GF-D8 (cell line): ENCODE measurements at regions not wholly inside any gene's neighbourhood (a gene's known extent, or its start where the extent isn't known, plus 50 kb on each side); places are given as distances from the start of the nearest gene placed in this dataset.

Experiments
- DNase-seq: peaks from one replicate; lab custom pipeline; 2025; lab: John Stamatoyannopoulos, UW

DNA sequence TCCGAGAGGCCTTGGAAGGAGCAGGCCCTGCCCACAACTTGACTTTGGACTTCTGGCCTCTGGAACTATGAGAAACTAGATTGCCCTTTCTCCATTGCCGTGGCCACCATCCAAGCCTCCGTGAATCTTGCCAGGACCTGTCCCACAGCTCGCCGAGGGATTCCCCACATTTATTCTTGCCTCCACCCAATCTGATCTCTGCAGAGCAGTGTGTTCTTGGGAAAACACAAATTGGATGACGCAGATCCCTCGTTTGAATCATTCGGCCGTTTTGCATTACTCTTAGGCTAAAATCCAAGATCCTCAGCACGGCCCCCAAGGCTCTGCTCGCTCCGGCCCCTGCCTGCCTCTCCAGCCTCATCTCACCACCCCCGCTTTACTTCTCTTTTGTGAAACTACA, 364.2 kb downstream of the ZNF516 start:
- no peak for DNase-seq

GRCh38 chr18:76126327-76126726, 368.7 kb downstream of the ZNF516 start:
- DNase-seq = no peak

DNA sequence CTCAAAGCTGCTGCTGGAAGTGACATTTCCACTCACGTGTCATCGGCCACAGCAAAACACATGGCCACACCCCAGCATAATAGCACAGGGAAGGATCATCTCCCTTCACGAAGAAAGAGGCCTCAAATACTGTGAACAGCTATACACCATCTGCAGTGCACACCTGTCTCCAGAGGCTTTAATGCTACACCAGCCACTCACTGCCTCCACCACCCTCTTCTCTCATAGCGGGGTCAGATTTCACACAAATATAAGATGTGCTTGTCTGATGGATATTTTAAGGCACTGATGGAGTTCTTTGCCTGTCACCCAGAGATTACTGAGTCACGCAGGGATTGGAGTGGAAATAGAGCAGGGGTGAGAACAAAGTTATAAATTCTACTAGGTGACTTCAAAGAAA, 374.0 kb downstream of the ZNF516 start:
- DNase-seq = no peak

DNA sequence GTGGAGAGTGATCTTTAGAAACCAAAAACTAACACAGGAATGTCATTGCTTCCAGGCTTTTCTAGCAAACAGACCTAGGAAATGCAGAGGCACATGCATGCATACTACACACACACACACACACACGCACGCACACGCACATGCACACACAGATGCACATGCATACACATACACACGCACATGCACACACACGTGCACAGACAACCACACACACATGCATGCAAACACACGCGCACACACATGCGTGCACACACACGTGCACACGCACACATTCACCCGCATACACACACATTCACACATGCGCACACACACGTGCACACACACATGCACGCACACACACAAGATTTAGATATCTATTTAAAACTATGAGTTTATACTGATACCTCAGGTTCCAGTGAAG, 379.5 kb downstream of the ZNF516 start:
- DNase-seq = no peak

DNA sequence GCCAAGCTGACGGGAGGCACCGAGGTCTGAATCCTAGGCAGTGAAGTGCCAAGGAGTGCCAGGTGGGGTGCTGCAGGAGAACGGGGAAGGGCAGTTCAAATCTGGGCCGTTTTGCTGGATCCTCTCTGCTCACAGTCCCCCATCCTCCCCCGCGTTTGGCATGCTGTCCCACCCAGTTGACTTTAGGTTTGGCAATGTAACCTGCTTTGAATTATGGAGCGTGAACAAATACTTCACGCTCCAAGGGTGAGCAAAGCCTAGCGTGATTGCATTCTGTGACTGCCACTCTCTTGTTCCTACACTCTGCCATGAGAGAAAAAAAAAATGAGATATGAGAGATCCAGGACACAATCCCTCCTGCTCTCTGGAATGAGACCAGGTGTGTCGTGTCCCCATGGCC, 381.9 kb downstream of the ZNF516 start:
- DNase-seq = no peak

DNA sequence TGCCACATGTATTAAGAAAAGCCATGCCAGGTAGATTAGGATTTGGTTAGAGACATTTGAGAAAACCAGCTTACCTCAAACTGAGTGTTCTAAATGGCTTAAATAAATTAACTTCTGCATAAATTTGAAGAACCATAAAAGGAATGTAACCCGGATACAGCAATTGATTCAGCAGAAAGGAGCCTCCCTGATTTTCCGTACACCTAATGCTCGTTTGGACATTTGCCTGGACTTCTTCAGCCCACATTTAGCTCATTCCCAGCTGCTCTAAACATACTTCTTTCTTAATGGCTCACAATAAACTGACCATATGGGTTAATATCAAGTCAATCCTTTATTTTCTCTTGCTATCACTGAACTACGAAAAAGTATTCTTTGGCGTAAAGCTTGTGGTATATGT, 392.4 kb downstream of the ZNF516 start:
- DNase-seq = no peak

DNA sequence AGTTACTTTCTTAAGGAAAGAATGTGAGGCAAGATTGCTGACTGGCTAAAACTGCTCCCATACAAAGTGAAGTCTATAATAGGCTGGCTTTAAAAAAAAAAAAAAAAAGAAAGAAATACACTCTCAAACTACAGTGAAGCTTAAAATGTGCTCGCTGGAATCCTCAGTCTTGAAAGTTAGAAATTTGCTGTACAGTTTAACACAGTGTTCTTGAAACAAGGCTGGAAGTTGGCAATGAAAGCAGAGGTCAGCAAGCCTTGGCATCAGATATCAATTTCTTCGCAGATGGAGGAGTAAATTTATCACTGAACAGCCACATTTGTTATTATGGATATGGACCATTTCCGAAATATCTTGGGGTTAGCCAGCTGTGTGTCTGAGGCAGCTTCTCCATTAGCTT, 392.9 kb downstream of the ZNF516 start:
- no peak for DNase-seq

GRCh38 chr18:76099931-76100457, 395.0 kb downstream of the ZNF516 start:
- no peak for DNase-seq

DNA sequence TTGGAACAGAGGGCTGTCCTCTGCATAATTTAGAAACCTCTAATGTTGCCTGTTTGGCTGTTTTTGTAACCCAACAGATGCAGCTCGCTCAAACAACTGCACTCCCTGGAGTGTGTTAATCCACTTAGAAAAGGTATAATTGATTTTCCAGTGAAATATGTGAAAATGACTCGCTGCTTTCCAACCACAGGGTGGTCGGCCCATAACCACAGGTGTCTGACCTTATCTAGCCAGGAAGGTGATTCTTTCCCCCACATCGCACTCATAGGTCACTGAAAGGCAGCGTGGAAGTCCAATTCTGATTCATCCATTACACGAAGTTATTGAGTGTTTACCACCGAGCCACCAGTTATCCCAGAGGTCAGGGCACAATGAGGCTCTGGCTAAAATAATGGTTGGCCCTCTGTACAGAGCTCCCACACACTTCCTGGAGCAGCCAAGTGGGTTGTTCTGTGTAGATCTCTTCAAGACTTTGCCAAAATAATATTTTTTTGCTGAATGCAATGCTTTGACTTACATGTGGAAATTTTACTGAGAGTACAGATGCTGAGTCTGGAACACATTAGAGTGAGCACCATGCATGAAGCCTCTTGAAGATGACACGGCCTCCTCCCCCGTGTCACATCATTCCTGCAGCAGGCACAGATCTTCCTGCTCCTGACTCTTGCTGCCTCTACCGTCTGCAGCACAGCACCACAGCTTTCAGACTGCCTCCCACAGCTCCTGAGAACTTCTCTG, 396.2 kb downstream of the ZNF516 start:
- DNase-seq = no peak

DNA sequence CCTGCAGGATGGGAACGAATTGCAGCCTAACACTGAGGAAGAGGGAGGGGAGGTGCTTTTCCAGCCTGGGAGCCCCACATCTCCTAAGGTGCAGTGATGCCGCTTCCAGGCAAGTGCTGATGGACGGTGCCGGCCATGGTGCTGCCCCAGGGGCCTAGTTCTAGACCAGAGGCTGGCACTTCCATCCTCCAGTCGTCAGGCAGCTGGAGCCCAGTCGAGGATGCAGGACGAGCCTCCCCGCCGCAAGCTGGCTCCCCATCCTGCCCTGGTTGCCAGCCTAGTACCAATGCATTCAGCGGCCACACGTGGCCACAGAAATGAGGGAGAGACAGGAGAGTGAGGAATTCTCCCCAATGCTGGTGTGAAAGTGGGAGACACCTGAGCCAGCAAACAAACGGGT, 413.5 kb downstream of the ZNF516 start:
- DNase-seq = no peak

- no peak for DNase-seq
Measured at GRCh38 chr18:76080430-76080829, 414.6 kb downstream of the ZNF516 start.

DNA sequence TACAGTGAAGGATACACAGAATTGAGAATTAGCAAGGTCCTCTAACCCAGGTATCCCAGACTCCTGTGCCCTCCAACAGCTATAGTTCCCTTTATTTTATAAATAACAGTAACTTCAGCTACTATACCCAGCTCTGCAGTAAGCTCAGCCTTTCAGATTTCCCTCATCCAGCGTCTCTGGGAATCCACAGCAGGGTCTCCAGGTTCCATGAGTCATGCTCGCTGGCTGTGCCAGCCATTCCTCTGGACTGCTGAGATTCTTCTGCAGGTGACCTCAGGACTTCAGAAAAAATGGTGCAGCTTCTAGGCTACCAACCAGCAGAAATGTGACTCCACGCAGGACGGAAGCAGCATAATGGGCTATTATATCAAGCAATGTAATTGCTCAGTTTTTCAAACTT, 419.3 kb downstream of the ZNF516 start:
- no peak for DNase-seq

GRCh38 chr18:76064998-76065397, 430.0 kb downstream of the ZNF516 start:
- DNase-seq = no peak

DNA sequence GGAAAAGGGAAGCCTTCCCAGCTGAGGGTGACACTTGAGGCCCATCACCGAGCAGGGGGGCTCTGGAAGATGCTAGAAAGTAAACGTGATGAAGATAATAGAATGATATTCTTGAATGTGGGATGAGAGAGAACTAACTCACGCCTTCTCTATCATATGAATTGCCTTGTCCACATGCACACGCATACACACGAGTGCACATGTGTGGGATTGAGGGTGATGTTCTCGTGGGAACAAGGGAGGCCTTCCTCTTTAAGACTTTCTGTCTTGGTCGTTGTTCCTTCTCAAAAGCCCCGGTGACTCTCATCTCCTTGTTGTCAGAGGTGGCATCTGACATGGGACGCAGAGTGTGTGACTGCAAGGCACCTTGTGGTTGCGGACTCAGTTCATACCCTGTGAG, 436.9 kb downstream of the ZNF516 start:
- DNase-seq = no peak

- DNase-seq = no peak
Measured at GRCh38 chr18:76057386-76057785, 437.7 kb downstream of the ZNF516 start.

DNA sequence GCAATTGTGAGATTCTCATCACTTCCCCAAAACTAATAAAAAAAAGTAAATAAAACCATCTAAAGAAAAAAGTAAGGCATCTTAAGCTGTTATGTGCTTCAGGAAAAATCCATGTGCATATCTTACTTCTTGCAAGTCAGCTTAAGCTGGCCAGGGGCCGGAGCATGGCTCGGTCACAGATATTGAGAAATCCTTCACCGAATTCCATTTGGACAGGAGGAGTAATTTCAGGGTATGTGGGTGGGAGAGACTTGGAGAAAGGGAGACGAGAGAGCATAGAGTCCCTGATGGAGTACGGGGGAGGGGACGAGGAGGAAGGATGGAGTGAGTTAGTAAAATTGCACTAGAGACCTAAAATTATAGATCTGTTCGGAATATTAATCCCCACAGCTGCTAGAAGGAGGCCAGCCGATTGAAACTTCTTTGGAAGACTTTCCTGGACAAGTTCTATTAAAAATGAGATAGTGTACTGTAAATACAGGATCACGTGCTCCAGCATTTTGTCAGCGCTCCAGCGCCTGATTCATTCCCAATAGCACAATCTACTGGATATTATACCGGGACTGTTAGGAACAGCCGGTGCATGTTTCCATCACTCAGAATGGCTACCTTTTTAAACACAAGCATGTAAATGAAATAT, 438.5 kb downstream of the ZNF516 start:
- DNase-seq = no peak

- DNase-seq = no peak
Measured at GRCh38 chr18:76055578-76055977, 439.5 kb downstream of the ZNF516 start.

DNA sequence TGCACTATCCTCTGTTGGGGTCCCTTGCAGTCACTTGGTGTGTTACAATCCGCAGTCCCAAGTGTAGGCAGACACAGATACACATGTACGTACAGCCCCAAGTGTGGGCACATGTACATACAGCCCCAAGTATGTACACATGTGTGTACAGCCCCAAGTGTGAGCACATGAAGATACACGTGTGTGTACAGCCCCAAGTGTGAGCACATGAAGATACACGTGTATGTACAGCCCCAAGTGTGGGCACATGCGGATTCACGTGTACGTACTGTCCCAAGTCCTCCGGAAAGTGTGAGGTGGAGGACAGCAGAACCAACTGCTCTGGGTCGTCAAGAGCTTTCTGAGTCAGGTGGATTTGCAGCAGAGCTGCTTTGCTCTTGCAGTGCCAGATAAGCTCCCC, 440.0 kb downstream of the ZNF516 start:
- DNase-seq = no peak

- DNase-seq = no peak
Measured at GRCh38 chr18:76054156-76054555, 440.9 kb downstream of the ZNF516 start.

DNA sequence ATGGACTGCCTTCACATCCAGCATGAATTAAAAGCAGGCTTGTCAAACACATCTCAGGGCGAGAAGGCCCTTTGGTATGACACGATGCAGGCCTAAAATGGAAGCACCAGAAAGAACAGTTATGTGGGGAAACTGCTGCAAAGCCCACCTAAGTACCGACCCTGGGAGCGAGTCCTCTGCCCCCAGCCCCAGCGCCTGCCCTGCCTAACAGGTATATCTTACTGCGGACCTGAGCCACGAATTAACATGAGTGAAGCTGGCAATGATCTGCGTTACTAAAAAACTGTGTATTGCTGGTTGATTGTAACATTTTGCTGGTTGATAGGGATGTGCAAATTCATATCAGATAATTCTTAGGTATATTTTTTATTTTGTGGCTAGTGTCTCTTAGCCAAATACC, 441.5 kb downstream of the ZNF516 start:
- DNase-seq = no peak

GRCh38 chr18:76052227-76052595, 442.8 kb downstream of the ZNF516 start:
- DNase-seq = no peak

- DNase-seq = no peak
Measured at GRCh38 chr18:76051396-76052226, 443.4 kb downstream of the ZNF516 start.

- no peak for DNase-seq
Measured at GRCh38 chr18:76046221-76046620, 448.8 kb downstream of the ZNF516 start.
